Neutrophil (primary cell): ENCODE measurements at regions not wholly inside any gene's neighbourhood (a gene's known extent, or its start where the extent isn't known, plus 50 kb on each side); places are given as distances from the start of the nearest gene placed in this dataset.

ENCODE experiments used
- H3K27ac ChIP-seq: fragments of 200-600 bp; sonication (generic); 2 replicates; pipeline ENCODE4 v1.5.1; 2016; ENCODE audit warnings: mild to moderate bottlenecking, moderate library complexity
- H3K27me3 ChIP-seq: fragments of 200-600 bp; sonication (generic); 2 replicates; pipeline ENCODE4 v1.6.0; 2016; ENCODE audit warnings: mild to moderate bottlenecking
- H3K36me3 ChIP-seq: fragments of 200-600 bp; sonication (generic); 2 replicates; pipeline ENCODE4 v1.5.1; 2017
- H3K4me1 ChIP-seq, 2 experiments: fragments of 200-600 bp in 1 of 2; sonication (generic) in 1 of 2; 1 replicate in 1 of 2; 2 replicates in 1 of 2; pipeline versions ENCODE4 v1.5.1 to v1.6.1; 2013 to 2016; ENCODE audit warnings: low read depth in 1 of 2, low read length in 1 of 2, mild to moderate bottlenecking in 1 of 2, moderate library complexity in 1 of 2; ENCODE audit not compliant: control insufficient read depth in 1 of 2, insufficient read depth in 1 of 2
- H3K4me3 ChIP-seq, 2 experiments: fragments of 200-600 bp in 1 of 2; sonication (generic) in 1 of 2; 1 replicate in 1 of 2; 2 replicates in 1 of 2; pipeline ENCODE4 v1.5.1; 2013 to 2016; ENCODE audit warnings: low read depth in 1 of 2, low read length in 1 of 2, mild to moderate bottlenecking in 1 of 2, moderate library complexity in 1 of 2
- H3K9me3 ChIP-seq: fragments of 200-600 bp; sonication (generic); 2 replicates; pipeline ENCODE4 v1.5.1; 2016
- TF ChIP-seq, protein P1 (sequence below): fragments of 200-600 bp; sonication (generic); IDR thresholded peaks from 2 replicates; pipeline ENCODE4 v1.5.1; 2016; ENCODE audit warnings: antibody characterized with exemption

DNA sequence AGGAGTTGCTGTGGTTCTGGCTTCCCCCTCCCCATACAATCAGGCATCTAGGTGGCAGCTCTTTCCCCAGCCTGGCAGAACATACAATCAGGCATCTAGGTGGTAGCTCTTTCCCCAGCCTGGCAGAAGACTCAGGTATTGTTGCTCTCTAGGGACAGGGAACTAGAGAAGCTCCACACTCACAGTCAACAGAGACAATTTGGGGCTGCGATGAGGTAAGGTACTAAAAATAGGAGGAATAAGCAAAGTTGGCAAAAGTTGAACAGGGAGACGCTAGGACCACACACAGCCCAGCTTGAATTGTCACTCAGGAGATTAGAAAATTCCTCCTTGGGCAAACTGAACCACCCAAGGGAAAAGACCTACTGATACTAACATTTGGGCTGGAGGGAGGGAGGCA lies 315.5 kb upstream of the CDH5 start:
- TF ChIP-seq, protein P1, sequence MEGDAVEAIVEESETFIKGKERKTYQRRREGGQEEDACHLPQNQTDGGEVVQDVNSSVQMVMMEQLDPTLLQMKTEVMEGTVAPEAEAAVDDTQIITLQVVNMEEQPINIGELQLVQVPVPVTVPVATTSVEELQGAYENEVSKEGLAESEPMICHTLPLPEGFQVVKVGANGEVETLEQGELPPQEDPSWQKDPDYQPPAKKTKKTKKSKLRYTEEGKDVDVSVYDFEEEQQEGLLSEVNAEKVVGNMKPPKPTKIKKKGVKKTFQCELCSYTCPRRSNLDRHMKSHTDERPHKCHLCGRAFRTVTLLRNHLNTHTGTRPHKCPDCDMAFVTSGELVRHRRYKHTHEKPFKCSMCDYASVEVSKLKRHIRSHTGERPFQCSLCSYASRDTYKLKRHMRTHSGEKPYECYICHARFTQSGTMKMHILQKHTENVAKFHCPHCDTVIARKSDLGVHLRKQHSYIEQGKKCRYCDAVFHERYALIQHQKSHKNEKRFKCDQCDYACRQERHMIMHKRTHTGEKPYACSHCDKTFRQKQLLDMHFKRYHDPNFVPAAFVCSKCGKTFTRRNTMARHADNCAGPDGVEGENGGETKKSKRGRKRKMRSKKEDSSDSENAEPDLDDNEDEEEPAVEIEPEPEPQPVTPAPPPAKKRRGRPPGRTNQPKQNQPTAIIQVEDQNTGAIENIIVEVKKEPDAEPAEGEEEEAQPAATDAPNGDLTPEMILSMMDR, result no peak
- no peak overlapping the region for H3K4me3 ChIP-seq
- peaks cover 39% of the 10 kb centered on the region for H3K27me3 ChIP-seq
- H3K36me3 ChIP-seq, result no peaks in the 10 kb centered on the region
- no peaks in the 10 kb centered on the region for H3K9me3 ChIP-seq
- no peak overlapping the region for H3K27ac ChIP-seq
- no peaks in the 10 kb centered on the region for H3K4me1 ChIP-seq

DNA sequence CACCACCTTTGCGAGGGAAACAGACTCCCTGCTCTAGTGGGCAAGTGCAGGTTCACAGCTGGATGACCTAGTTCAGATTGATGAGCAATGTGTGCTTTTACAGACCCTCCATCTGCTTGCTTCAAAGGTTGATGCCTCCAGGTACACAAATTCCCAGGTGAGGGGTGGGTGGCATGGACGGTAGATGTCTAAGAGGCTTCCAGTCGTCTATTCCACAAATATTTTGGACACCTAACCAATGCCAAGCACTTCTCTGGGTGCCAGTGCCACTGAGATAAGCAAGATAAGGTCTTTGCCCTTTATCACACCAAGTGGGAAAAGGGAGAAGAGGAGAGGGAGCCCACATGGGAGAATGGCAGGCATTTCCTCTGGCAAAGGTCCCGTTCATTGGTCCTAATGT lies 316.6 kb upstream of the CDH5 start:
- no peak overlapping the region for H3K4me3 ChIP-seq
- no peak overlapping the region for H3K27ac ChIP-seq
- no peaks in the 10 kb centered on the region for H3K36me3 ChIP-seq
- H3K9me3 ChIP-seq, result no peaks in the 10 kb centered on the region
- TF ChIP-seq, protein P1, result no peak
- H3K27me3 ChIP-seq, result peaks cover 39% of the 10 kb centered on the region
- H3K4me1 ChIP-seq, result no peaks in the 10 kb centered on the region

DNA sequence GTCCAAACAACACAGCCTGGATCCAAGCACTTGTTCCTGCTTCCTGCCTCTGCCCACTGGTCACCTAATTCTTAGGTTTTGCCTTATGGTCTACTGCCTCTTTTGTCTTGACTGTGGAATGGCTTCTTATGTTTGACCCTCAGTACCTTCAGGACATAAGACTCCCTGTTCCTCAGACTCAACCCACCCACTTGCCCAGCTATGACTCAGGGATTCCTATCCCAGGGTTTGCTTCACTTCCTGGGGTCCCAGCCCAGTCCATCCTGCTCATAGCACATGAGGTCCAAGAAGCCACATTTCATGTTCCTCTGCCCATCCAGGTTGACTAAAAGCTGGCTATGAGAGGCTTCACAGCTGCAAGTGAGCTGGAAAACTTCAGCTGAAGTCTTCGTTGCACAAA lies 320.9 kb upstream of the CDH5 start:
- TF ChIP-seq, protein P1, result no peak
- H3K4me3 ChIP-seq, result no peak overlapping the region
- H3K36me3 ChIP-seq, result no peaks in the 10 kb centered on the region
- no peaks in the 10 kb centered on the region for H3K9me3 ChIP-seq
- H3K4me1 ChIP-seq, result no peaks in the 10 kb centered on the region
- H3K27me3 ChIP-seq, result peaks cover 19% of the 10 kb centered on the region
- no peak overlapping the region for H3K27ac ChIP-seq

DNA sequence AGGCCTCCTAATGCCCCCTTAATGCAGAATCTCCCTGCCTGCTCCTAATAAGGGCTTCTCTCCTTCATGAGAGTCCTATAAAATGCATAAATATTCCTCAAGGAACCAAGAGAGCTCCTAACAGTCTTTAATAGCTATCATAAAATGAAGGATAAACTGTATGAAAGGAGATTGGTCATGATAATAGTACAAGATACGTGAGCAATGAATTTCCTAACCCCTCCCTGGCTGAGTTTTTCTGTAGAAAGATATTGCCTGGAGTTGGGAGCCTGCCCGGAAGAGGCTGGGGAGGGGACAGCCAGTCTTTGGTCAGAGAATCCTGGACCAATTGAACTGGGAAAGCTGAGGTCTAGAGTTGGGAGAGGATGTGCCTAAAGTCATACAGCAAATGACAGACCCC lies 321.9 kb upstream of the CDH5 start:
- Histone ChIP-seq H3K4me3 (no peak overlapping the region), H3K4me1 (no peaks in the 10 kb centered on the region), H3K9me3 (no peaks in the 10 kb centered on the region), H3K27me3 (peaks cover 16% of the 10 kb centered on the region), H3K27ac (no peak overlapping the region), H3K36me3 (no peaks in the 10 kb centered on the region)
- TF ChIP-seq, protein P1, result no peak

DNA sequence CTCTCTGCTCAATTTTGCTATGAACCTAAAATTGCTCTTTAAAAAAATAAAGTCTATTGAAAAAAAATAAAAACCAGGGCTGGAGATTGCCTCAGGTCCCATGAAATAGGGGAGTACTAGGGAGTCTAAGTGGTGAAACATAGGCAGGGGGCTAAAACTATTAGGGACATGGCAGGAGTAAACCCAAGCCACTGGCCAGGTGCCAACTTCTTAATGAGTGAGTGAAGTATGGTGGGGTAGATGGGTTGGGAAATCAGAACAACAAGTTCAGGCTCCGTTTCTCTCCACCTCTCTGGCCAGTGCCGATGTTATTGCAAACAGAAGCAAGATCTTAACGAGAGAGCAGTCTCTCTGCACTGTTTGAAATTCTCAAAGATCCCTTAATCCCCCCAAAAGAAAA lies 322.4 kb upstream of the CDH5 start:
- Histone ChIP-seq H3K4me1 (no peaks in the 10 kb centered on the region), H3K27ac (no peak overlapping the region), H3K4me3 (no peak overlapping the region), H3K27me3 (peaks cover 13% of the 10 kb centered on the region), H3K36me3 (no peaks in the 10 kb centered on the region), H3K9me3 (no peaks in the 10 kb centered on the region)
- TF ChIP-seq, protein P1, result no peak

DNA sequence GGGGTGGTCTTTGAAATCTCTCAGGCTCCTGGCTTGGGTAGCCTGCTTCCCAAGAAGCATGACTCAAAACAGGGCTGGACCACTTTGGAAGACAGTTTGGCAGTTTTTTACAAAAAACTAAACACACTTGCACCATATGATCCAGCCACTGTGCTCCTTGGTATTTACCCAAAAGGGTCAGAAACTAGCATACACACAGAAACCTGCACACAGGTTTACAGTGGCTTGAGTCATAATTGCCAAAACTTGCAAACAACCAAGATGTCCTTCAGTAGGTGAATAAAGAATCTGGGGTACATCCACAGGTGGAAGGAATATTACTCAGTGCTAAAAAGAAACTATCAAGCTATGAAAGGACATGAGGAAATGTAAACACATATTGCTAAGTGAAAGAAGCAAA lies 323.2 kb upstream of the CDH5 start:
- Histone ChIP-seq H3K27ac (no peak overlapping the region), H3K27me3 (peaks cover 12% of the 10 kb centered on the region), H3K4me3 (no peak overlapping the region), H3K4me1 (no peaks in the 10 kb centered on the region), H3K36me3 (no peaks in the 10 kb centered on the region), H3K9me3 (no peaks in the 10 kb centered on the region)
- TF ChIP-seq, protein P1, result no peak
